Activated T-cell treated with anti-CD3 and anti-CD28 coated beads, Interleukin-2, amount 50 U/mL, for 1 hour (primary cell): ENCODE measurements at regions not wholly inside any gene's neighbourhood (a gene's known extent, or its start where the extent isn't known, plus 50 kb on each side); places are given as distances from the start of the nearest gene placed in this dataset.
"Not testable (repeated sequence)": the region's sequence is repeated elsewhere in the genome, so short reads cannot be mapped to it uniquely, and the experiment has no call there.

Source experiments
- DNase-seq: peaks from one replicate; pipeline ENCODE4 v3.0.0-alpha.2; 2020

GRCh38 chr6:9921366-9921765, 493.5 kb downstream of the TFAP2A start:
- no peak for DNase-seq

GRCh38 chr6:9914951-9915350, 499.9 kb downstream of the TFAP2A start:
- DNase-seq: no peak

GRCh38 chr6:9901376-9901775, 513.5 kb downstream of the TFAP2A start:
- DNase-seq: no peak

- DNase-seq: no peak
Observed at GRCh38 chr6:9896806-9897205, 518.1 kb downstream of the TFAP2A start.

GRCh38 chr6:9890893-9891292, 524.0 kb downstream of the TFAP2A start:
- DNase-seq: no peak

GRCh38 chr6:9890469-9890868, 524.4 kb downstream of the TFAP2A start:
- DNase-seq: no peak

- no peak for DNase-seq
Observed at GRCh38 chr6:9878535-9878934, 536.3 kb downstream of the TFAP2A start.

GRCh38 chr6:9875605-9876353, 539.1 kb downstream of the TFAP2A start:
- no peak for DNase-seq

GRCh38 chr6:9862603-9863167, 552.2 kb downstream of the TFAP2A start:
- no peak for DNase-seq

- no peak for DNase-seq
Observed at GRCh38 chr6:9851541-9852380, 563.1 kb downstream of the TFAP2A start.

- DNase-seq: no peak
Observed at GRCh38 chr6:9851006-9851405, 563.9 kb downstream of the TFAP2A start.

GRCh38 chr6:9848094-9848493, 566.8 kb downstream of the TFAP2A start:
- no peak for DNase-seq

GRCh38 chr6:9841886-9842725, 572.8 kb downstream of the TFAP2A start:
- DNase-seq: no peak

- no peak for DNase-seq
Observed at GRCh38 chr6:9834233-9834632, 580.6 kb downstream of the TFAP2A start.

- DNase-seq: no peak
Observed at GRCh38 chr6:9831783-9832182, 583.1 kb downstream of the TFAP2A start.

GRCh38 chr6:9830808-9831207, 584.1 kb downstream of the TFAP2A start:
- DNase-seq: no peak

- DNase-seq: no peak
Observed at GRCh38 chr6:9825526-9825925, 589.3 kb downstream of the TFAP2A start.

- DNase-seq: not testable (repeated sequence)
Observed at GRCh38 chr6:9810727-9811126, 604.1 kb downstream of the TFAP2A start.

GRCh38 chr6:9810286-9810685, 604.6 kb downstream of the TFAP2A start:
- no peak for DNase-seq

GRCh38 chr6:9806195-9806594, 608.7 kb downstream of the TFAP2A start:
- DNase-seq: no peak

- no peak for DNase-seq
Observed at GRCh38 chr6:9801249-9801754, 613.6 kb downstream of the TFAP2A start.

- no peak for DNase-seq
Observed at GRCh38 chr6:9799582-9799981, 615.3 kb downstream of the TFAP2A start.

GRCh38 chr6:9796827-9797226, 618.0 kb downstream of the TFAP2A start:
- no peak for DNase-seq
